ENCODE measurements at regions not wholly inside any gene's neighbourhood (a gene's known extent, or its start where the extent isn't known, plus 50 kb on each side); places are given as distances from the start of the nearest gene placed in this dataset.

DNA sequence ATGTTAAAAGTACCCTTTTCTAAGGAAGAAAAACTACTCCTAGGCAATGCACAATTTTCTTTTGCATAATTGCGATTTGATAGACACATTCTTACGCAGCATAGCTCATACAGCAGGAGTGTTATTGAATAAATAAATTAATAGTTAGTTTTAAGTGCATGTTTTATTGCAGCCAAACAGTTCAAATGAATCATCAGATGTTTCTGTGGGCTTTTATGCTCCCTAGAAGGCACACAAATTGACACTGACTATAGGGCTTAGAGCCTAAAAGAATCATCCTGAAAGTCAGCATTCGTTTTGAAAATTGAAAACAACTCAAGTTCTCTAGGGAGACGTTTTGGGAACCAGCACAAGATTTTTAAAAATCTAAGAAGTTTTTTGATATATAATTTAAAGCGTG lies 411.9 kb downstream of the HLX start:
- TF ChIP-seq POLR2A (IDR thresholded peaks at IDR 0.05), result no peak
- TF ChIP-seq, protein P1, sequence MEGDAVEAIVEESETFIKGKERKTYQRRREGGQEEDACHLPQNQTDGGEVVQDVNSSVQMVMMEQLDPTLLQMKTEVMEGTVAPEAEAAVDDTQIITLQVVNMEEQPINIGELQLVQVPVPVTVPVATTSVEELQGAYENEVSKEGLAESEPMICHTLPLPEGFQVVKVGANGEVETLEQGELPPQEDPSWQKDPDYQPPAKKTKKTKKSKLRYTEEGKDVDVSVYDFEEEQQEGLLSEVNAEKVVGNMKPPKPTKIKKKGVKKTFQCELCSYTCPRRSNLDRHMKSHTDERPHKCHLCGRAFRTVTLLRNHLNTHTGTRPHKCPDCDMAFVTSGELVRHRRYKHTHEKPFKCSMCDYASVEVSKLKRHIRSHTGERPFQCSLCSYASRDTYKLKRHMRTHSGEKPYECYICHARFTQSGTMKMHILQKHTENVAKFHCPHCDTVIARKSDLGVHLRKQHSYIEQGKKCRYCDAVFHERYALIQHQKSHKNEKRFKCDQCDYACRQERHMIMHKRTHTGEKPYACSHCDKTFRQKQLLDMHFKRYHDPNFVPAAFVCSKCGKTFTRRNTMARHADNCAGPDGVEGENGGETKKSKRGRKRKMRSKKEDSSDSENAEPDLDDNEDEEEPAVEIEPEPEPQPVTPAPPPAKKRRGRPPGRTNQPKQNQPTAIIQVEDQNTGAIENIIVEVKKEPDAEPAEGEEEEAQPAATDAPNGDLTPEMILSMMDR (IDR thresholded peaks at IDR 0.05), result no peak

Data from thyroid gland (tissue), 4 donors.